ENCODE measurements at regions not wholly inside any gene's neighbourhood (a gene's known extent, or its start where the extent isn't known, plus 50 kb on each side); places are given as distances from the start of the nearest gene placed in this dataset.

GRCh38 chr14:42617005-42617404 lies 1010.3 kb downstream of the LRFN5 start:
- TF ChIP-seq, protein P1, sequence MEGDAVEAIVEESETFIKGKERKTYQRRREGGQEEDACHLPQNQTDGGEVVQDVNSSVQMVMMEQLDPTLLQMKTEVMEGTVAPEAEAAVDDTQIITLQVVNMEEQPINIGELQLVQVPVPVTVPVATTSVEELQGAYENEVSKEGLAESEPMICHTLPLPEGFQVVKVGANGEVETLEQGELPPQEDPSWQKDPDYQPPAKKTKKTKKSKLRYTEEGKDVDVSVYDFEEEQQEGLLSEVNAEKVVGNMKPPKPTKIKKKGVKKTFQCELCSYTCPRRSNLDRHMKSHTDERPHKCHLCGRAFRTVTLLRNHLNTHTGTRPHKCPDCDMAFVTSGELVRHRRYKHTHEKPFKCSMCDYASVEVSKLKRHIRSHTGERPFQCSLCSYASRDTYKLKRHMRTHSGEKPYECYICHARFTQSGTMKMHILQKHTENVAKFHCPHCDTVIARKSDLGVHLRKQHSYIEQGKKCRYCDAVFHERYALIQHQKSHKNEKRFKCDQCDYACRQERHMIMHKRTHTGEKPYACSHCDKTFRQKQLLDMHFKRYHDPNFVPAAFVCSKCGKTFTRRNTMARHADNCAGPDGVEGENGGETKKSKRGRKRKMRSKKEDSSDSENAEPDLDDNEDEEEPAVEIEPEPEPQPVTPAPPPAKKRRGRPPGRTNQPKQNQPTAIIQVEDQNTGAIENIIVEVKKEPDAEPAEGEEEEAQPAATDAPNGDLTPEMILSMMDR (IDR thresholded peaks at IDR 0.05; ENCODE audit: low read depth, low read length) = no peak
- no peak for TF ChIP-seq POLR2A (IDR thresholded peaks at IDR 0.05; ENCODE audit: extremely low read depth, insufficient read length)

All from NB4 (cell line).